ENCODE measurements at regions not wholly inside any gene's neighbourhood (a gene's known extent, or its start where the extent isn't known, plus 50 kb on each side); places are given as distances from the start of the nearest gene placed in this dataset.

GRCh38 chr13:103715335-103715734 is 649.1 kb upstream of the SLC10A2 start:
- H3K4me2 ChIP-seq (ENCODE audit: low read length) = no peak overlapping the region
- H4K20me1 ChIP-seq (ENCODE audit: insufficient read depth, low read length) = no peaks in the 10 kb centered on the region
- no peak overlapping the region for H3K27ac ChIP-seq (ENCODE audit: low read depth, low read length, poor library complexity, severe bottlenecking)
- no peaks in the 10 kb centered on the region for H3K27me3 ChIP-seq (ENCODE audit: insufficient read depth, low read length)
- H3K79me2 ChIP-seq (ENCODE audit: insufficient read depth, low read length) = no peaks in the 10 kb centered on the region
- H3K9ac ChIP-seq (ENCODE audit: low read length) = no peak overlapping the region
- H3K9me2 ChIP-seq (ENCODE audit: low read depth, low read length) = no peaks in the 10 kb centered on the region
- TF ChIP-seq, protein P1, sequence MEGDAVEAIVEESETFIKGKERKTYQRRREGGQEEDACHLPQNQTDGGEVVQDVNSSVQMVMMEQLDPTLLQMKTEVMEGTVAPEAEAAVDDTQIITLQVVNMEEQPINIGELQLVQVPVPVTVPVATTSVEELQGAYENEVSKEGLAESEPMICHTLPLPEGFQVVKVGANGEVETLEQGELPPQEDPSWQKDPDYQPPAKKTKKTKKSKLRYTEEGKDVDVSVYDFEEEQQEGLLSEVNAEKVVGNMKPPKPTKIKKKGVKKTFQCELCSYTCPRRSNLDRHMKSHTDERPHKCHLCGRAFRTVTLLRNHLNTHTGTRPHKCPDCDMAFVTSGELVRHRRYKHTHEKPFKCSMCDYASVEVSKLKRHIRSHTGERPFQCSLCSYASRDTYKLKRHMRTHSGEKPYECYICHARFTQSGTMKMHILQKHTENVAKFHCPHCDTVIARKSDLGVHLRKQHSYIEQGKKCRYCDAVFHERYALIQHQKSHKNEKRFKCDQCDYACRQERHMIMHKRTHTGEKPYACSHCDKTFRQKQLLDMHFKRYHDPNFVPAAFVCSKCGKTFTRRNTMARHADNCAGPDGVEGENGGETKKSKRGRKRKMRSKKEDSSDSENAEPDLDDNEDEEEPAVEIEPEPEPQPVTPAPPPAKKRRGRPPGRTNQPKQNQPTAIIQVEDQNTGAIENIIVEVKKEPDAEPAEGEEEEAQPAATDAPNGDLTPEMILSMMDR (IDR thresholded peaks at IDR 0.05; ENCODE audit: low read length) = no peak
- no peak for TF ChIP-seq EZH2 (IDR thresholded peaks at IDR 0.05; ENCODE audit: borderline replicate concordance, low read length)
- no peaks in the 10 kb centered on the region for H3F3A ChIP-seq (ENCODE audit: insufficient read depth, low read length)
- H3K4me1 ChIP-seq (ENCODE audit: insufficient read depth, low read length, severe bottlenecking) = no peaks in the 10 kb centered on the region
- H2AFZ ChIP-seq (ENCODE audit: low read length) = no peak overlapping the region
- no peak overlapping the region for H3K4me3 ChIP-seq (ENCODE audit: low read depth, low read length, poor library complexity, severe bottlenecking)
- H3K9me3 ChIP-seq (ENCODE audit: low read length) = no peaks in the 10 kb centered on the region
- no peaks in the 10 kb centered on the region for H3K36me3 ChIP-seq (ENCODE audit: insufficient read depth, low read length)

DNA sequence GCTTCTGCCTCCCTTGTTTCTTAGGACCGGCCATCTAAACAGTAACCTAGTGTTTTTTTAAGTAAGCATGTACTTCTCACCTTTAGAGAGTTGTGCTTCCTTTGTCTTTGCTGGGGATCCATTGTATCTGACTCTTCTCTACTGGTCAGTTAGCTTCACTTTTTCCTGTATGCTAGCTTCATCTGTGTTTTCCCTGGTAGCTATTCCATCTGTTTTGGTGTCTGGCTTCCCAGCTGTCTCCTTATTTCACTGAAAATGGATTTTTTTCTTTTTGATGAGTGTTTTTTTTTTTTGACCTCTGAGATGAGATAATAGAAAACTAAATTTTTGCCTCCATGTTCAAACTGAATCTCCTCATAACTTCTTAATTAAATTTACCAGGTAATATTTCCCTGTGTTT is 637.0 kb upstream of the SLC10A2 start:
- TF ChIP-seq EZH2 (IDR thresholded peaks at IDR 0.05; ENCODE audit: borderline replicate concordance, low read length) = no peak
- TF ChIP-seq, protein P1 (IDR thresholded peaks at IDR 0.05; ENCODE audit: low read length) = no peak
- Histone ChIP-seq H3K9me3 (ENCODE audit: low read length) (no peaks in the 10 kb centered on the region), H3K9me2 (ENCODE audit: low read depth, low read length) (no peaks in the 10 kb centered on the region), H3K27me3 (ENCODE audit: insufficient read depth, low read length) (no peaks in the 10 kb centered on the region), H2AFZ (ENCODE audit: low read length) (no peak overlapping the region), H3K4me2 (ENCODE audit: low read length) (no peak overlapping the region), H3K79me2 (ENCODE audit: insufficient read depth, low read length) (no peaks in the 10 kb centered on the region), H3K36me3 (ENCODE audit: insufficient read depth, low read length) (no peaks in the 10 kb centered on the region), H3F3A (ENCODE audit: insufficient read depth, low read length) (no peaks in the 10 kb centered on the region), H3K9ac (ENCODE audit: low read length) (no peak overlapping the region), H3K27ac (ENCODE audit: low read depth, low read length, poor library complexity, severe bottlenecking) (no peak overlapping the region), H4K20me1 (ENCODE audit: insufficient read depth, low read length) (no peaks in the 10 kb centered on the region), H3K4me3 (ENCODE audit: low read depth, low read length, poor library complexity, severe bottlenecking) (no peak overlapping the region), H3K4me1 (ENCODE audit: insufficient read depth, low read length, severe bottlenecking) (no peaks in the 10 kb centered on the region)

DNA sequence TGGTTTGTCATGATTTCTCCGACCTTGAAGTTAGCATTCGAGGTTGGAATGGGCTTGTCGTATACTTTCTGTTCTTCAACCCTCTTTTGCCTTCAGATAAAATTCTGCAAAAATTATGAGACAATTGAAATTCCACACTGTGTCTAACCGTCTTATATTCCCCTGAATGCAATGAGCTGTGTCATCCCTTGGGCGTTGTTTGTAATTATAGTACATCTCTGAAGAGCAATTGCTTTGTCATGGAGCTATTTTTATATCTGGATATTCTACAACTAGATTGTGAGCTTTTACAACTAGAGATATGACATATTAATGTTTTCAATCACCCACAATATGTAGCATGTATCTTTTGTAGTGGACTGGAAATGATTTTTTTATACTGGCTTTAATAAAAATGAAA is 631.8 kb upstream of the SLC10A2 start:
- Histone ChIP-seq H3K9me3 (ENCODE audit: low read length) (no peaks in the 10 kb centered on the region), H3K36me3 (ENCODE audit: insufficient read depth, low read length) (no peaks in the 10 kb centered on the region), H3K9me2 (ENCODE audit: low read depth, low read length) (no peaks in the 10 kb centered on the region), H3K79me2 (ENCODE audit: insufficient read depth, low read length) (no peaks in the 10 kb centered on the region), H3K27ac (ENCODE audit: low read depth, low read length, poor library complexity, severe bottlenecking) (no peak overlapping the region), H3K4me1 (ENCODE audit: insufficient read depth, low read length, severe bottlenecking) (no peaks in the 10 kb centered on the region), H3K4me3 (ENCODE audit: low read depth, low read length, poor library complexity, severe bottlenecking) (no peak overlapping the region), H3K27me3 (ENCODE audit: insufficient read depth, low read length) (no peaks in the 10 kb centered on the region), H2AFZ (ENCODE audit: low read length) (no peak overlapping the region), H4K20me1 (ENCODE audit: insufficient read depth, low read length) (no peaks in the 10 kb centered on the region), H3K9ac (ENCODE audit: low read length) (no peak overlapping the region), H3F3A (ENCODE audit: insufficient read depth, low read length) (no peaks in the 10 kb centered on the region), H3K4me2 (ENCODE audit: low read length) (no peak overlapping the region)
- TF ChIP-seq EZH2 (IDR thresholded peaks at IDR 0.05; ENCODE audit: borderline replicate concordance, low read length) = no peak
- TF ChIP-seq, protein P1 (IDR thresholded peaks at IDR 0.05; ENCODE audit: low read length) = no peak
